H9 (cell line): ENCODE measurements at regions not wholly inside any gene's neighbourhood (a gene's known extent, or its start where the extent isn't known, plus 50 kb on each side); places are given as distances from the start of the nearest gene placed in this dataset.

Source experiments
- DNase-seq: peaks from one replicate; pipeline ENCODE4 v3.0.0-alpha.2; 2017
- H2AFZ ChIP-seq: one replicate; pipeline ENCODE4 v1.6.1; 2013; ENCODE audit warnings: mild to moderate bottlenecking, low read length, control low read depth, moderate library complexity
- H2AK5ac ChIP-seq: 2 replicates; pipeline ENCODE4 v1.6.1; 2013; ENCODE audit warnings: low read length, control low read depth, mixed read lengths; ENCODE audit not compliant: insufficient read length
- H2BK120ac ChIP-seq: one replicate; pipeline ENCODE4 v1.6.1; 2013; ENCODE audit warnings: low read depth, mild to moderate bottlenecking, low read length, control low read depth, inconsistent platforms; ENCODE audit not compliant: poor library complexity, severe bottlenecking
- H2BK12ac ChIP-seq: 2 replicates; pipeline ENCODE4 v1.6.1; 2013; ENCODE audit warnings: low read length, control low read depth, mixed read lengths, low read depth; ENCODE audit not compliant: insufficient read length
- H2BK15ac ChIP-seq: 2 replicates; pipeline ENCODE4 v1.6.1; 2013; ENCODE audit warnings: low read depth, low read length, control low read depth
- H2BK20ac ChIP-seq: one replicate; pipeline ENCODE4 v1.6.1; 2013; ENCODE audit warnings: low read depth, mild to moderate bottlenecking, low read length, control low read depth, inconsistent platforms; ENCODE audit not compliant: poor library complexity, severe bottlenecking
- H2BK5ac ChIP-seq: 2 replicates; pipeline ENCODE4 v1.6.1; 2013; ENCODE audit warnings: low read length, control low read depth, mixed read lengths; ENCODE audit not compliant: insufficient read length
- H3K14ac ChIP-seq: 2 replicates; pipeline ENCODE4 v1.6.1; 2013; ENCODE audit warnings: low read length, control low read depth; ENCODE audit not compliant: insufficient read depth
- H3K18ac ChIP-seq: 2 replicates; pipeline ENCODE4 v1.6.1; 2013; ENCODE audit warnings: low read depth, mild to moderate bottlenecking, mixed read lengths, low read length, control low read depth; ENCODE audit not compliant: insufficient read length
- H3K23ac ChIP-seq: 2 replicates; pipeline ENCODE4 v1.6.1; 2013; ENCODE audit warnings: low read length, control low read depth, mixed read lengths, low read depth; ENCODE audit not compliant: insufficient read length
- H3K23me2 ChIP-seq: 2 replicates; pipeline ENCODE4 v1.6.1; 2013; ENCODE audit warnings: low read depth, mild to moderate bottlenecking, mixed read lengths, low read length, control low read depth; ENCODE audit not compliant: insufficient read length, poor library complexity, severe bottlenecking
- H3K27ac ChIP-seq: 2 replicates; pipeline ENCODE4 v1.5.1; 2013; ENCODE audit warnings: low read length, control low read depth, mixed read lengths, low read depth; ENCODE audit not compliant: insufficient read length
- H3K27me3 ChIP-seq: 2 replicates; pipeline ENCODE4 v1.6.1; 2013; ENCODE audit warnings: low read length, control low read depth, inconsistent platforms; ENCODE audit not compliant: insufficient read depth
- H3K4ac ChIP-seq: 2 replicates; pipeline ENCODE4 v1.6.1; 2013; ENCODE audit warnings: low read depth, mild to moderate bottlenecking, control low read depth, inconsistent platforms, low read length, moderate library complexity
- H3K4me1 ChIP-seq: 2 replicates; pipeline ENCODE4 v1.6.1; 2013; ENCODE audit warnings: low read length, control low read depth, inconsistent platforms; ENCODE audit not compliant: insufficient read depth
- H3K4me2 ChIP-seq: 2 replicates; pipeline ENCODE4 v1.6.1; 2013; ENCODE audit warnings: low read length, control low read depth, mixed read lengths; ENCODE audit not compliant: insufficient read length, insufficient read depth
- H3K56ac ChIP-seq: 2 replicates; pipeline ENCODE4 v1.6.1; 2013; ENCODE audit warnings: low read depth, mild to moderate bottlenecking, mixed read lengths, low read length, control low read depth; ENCODE audit not compliant: insufficient read length
- H3K79me1 ChIP-seq: 2 replicates; pipeline ENCODE4 v1.6.1; 2013; ENCODE audit warnings: low read depth, mild to moderate bottlenecking, moderate library complexity, low read length, control low read depth, inconsistent platforms; ENCODE audit not compliant: insufficient read depth, poor library complexity, severe bottlenecking
- H3K79me2 ChIP-seq: 2 replicates; pipeline ENCODE4 v1.6.1; 2013; ENCODE audit warnings: low read length, control low read depth, inconsistent platforms; ENCODE audit not compliant: insufficient read depth
- H3K9ac ChIP-seq: 2 replicates; pipeline ENCODE4 v1.6.1; 2013; ENCODE audit warnings: low read length, control low read depth, mixed read lengths; ENCODE audit not compliant: insufficient read length; ENCODE audit errors: extremely low read depth
- H3K9me3 ChIP-seq: one replicate; pipeline ENCODE4 v1.6.1; 2013; ENCODE audit warnings: low read depth, low read length, inconsistent platforms; ENCODE audit not compliant: control insufficient read depth
- H3T11ph ChIP-seq: one replicate; pipeline ENCODE4 v1.6.1; 2013; ENCODE audit warnings: mild to moderate bottlenecking, low read length, control low read depth, inconsistent platforms
- H4K20me1 ChIP-seq: one replicate; pipeline ENCODE4 v1.6.1; 2013; ENCODE audit not compliant: control insufficient read depth, insufficient read length, insufficient read depth
- H4K5ac ChIP-seq: 2 replicates; pipeline ENCODE4 v1.6.1; 2013; ENCODE audit warnings: low read depth, mild to moderate bottlenecking, mixed read lengths, low read length, control low read depth; ENCODE audit not compliant: insufficient read length
- H4K8ac ChIP-seq: replicated peaks from 2 replicates; pipeline ENCODE4 v1.6.1; 2013; ENCODE audit warnings: low read length, control low read depth, mixed read lengths, low read depth; ENCODE audit not compliant: insufficient read length
- H4K91ac ChIP-seq: 2 replicates; pipeline ENCODE4 v1.6.1; 2013; ENCODE audit warnings: low read depth, mild to moderate bottlenecking, moderate library complexity, mixed read lengths, low read length, control low read depth; ENCODE audit not compliant: insufficient read length
- H3K27ac Mint-ChIP-seq, 3 experiments: 2 replicates in 2 of 3; 3 replicates in 1 of 3; pipeline ENCODE4 v1.8.0; 2020 to 2021; ENCODE audit warnings: mixed read lengths in 3 of 3, mild to moderate bottlenecking in 1 of 3, moderate library complexity in 1 of 3
- H3K27me3 Mint-ChIP-seq: 2 replicates; pipeline ENCODE4 v1.8.0; 2021; ENCODE audit warnings: low read depth, mild to moderate bottlenecking, moderate library complexity, mixed read lengths
- H3K36me3 Mint-ChIP-seq, 3 experiments: 2 replicates in 2 of 3; 3 replicates in 1 of 3; pipeline ENCODE4 v1.8.0; 2020 to 2021; ENCODE audit warnings: low read depth in 3 of 3, mixed read lengths in 3 of 3; ENCODE audit not compliant: insufficient read depth in 1 of 3
- H3K4me1 Mint-ChIP-seq, 2 experiments: 2 replicates each; pipeline ENCODE4 v1.8.0; 2020; ENCODE audit warnings: mixed read lengths in 2 of 2
- H3K4me3 Mint-ChIP-seq, 2 experiments: 2 replicates in 1 of 2; 3 replicates in 1 of 2; pipeline ENCODE4 v1.8.0; 2020 to 2021; ENCODE audit warnings: mild to moderate bottlenecking in 2 of 2, mixed read lengths in 2 of 2, moderate library complexity in 1 of 2
- H3K9me3 Mint-ChIP-seq, 2 experiments: 2 replicates in 1 of 2; 3 replicates in 1 of 2; pipeline ENCODE4 v1.8.0; 2020; ENCODE audit warnings: mild to moderate bottlenecking in 2 of 2, mixed read lengths in 2 of 2, moderate library complexity in 1 of 2
- WGBS: extraction: QIAGEN DNeasy Blood & Tissue Kit; methylation state at CpG from one replicate; pipeline ENCODE4 v1.1.7; 2013; ENCODE audit warnings: missing lambda C conversion rate, low lambda C conversion rate, mixed read lengths; ENCODE audit not compliant: insufficient read length; ENCODE audit errors: extremely low coverage; 5-methylcytosine and 5-hydroxymethylcytosine counted together
- TF ChIP-seq, protein P1 (sequence below): fragments of 200-600 bp; sonication (generic); conservative IDR thresholded peaks from 3 replicates; pipeline ENCODE4 v1.8.0; 2021; ENCODE audit warnings: antibody characterized with exemption, mild to moderate bottlenecking

GRCh38 chr9:109875495-109876129 lies 95.6 kb downstream of the PALM2AKAP2 start:
- no peaks in the 10 kb centered on the region for H3K36me3 Mint-ChIP-seq
- H3K4me1 ChIP-seq: no peaks in the 10 kb centered on the region; the same call in 1 of the 2 replicates
- H3K4ac ChIP-seq: no peak overlapping the region
- peaks cover 10 to 13% of the 10 kb centered on the region in 2 experiments for H3K4me1 Mint-ChIP-seq
- no peaks in the 10 kb centered on the region for H3K79me2 ChIP-seq
- no peak overlapping the region for H2BK5ac ChIP-seq
- H3K56ac ChIP-seq: no peak overlapping the region
- H2BK20ac ChIP-seq: no peak overlapping the region
- no peak overlapping the region for H4K5ac ChIP-seq
- no peak overlapping the region for H2BK12ac ChIP-seq
- H3K27me3 ChIP-seq: no peaks in the 10 kb centered on the region
- H4K8ac ChIP-seq: no peak overlapping the region
- no peak overlapping the region for H2AFZ ChIP-seq
- no peak overlapping the region for H3K18ac ChIP-seq
- no CpG with 5 or more reads among the region's 4 CpGs for WGBS
- no peak overlapping the region for H2BK15ac ChIP-seq
- H2BK120ac ChIP-seq: no peak overlapping the region
- H4K91ac ChIP-seq: no peak overlapping the region
- H4K20me1 ChIP-seq: no peaks in the 10 kb centered on the region
- H3K9me3 Mint-ChIP-seq: no peaks in the 10 kb centered on the region
- no peak overlapping the region for H2AK5ac ChIP-seq
- no peak overlapping the region for H3K4me2 ChIP-seq
- no peak overlapping the region for H3K4me3 Mint-ChIP-seq
- no peak overlapping the region for H3T11ph ChIP-seq
- no peaks in the 10 kb centered on the region for H3K79me1 ChIP-seq
- no peak overlapping the region for H3K14ac ChIP-seq
- no peaks in the 10 kb centered on the region for H3K27me3 Mint-ChIP-seq
- H3K23ac ChIP-seq: no peak overlapping the region
- TF ChIP-seq, protein P1, sequence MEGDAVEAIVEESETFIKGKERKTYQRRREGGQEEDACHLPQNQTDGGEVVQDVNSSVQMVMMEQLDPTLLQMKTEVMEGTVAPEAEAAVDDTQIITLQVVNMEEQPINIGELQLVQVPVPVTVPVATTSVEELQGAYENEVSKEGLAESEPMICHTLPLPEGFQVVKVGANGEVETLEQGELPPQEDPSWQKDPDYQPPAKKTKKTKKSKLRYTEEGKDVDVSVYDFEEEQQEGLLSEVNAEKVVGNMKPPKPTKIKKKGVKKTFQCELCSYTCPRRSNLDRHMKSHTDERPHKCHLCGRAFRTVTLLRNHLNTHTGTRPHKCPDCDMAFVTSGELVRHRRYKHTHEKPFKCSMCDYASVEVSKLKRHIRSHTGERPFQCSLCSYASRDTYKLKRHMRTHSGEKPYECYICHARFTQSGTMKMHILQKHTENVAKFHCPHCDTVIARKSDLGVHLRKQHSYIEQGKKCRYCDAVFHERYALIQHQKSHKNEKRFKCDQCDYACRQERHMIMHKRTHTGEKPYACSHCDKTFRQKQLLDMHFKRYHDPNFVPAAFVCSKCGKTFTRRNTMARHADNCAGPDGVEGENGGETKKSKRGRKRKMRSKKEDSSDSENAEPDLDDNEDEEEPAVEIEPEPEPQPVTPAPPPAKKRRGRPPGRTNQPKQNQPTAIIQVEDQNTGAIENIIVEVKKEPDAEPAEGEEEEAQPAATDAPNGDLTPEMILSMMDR: no peak
- no peak overlapping the region for H3K9ac ChIP-seq
- H3K9me3 ChIP-seq: no peaks in the 10 kb centered on the region
- H3K23me2 ChIP-seq: no peaks in the 10 kb centered on the region
- no peak for DNase-seq
- H3K27ac Mint-ChIP-seq: no peak overlapping the region
- no peak overlapping the region for H3K27ac ChIP-seq
